WTC11 (cell line): ENCODE measurements at regions not wholly inside any gene's neighbourhood (a gene's known extent, or its start where the extent isn't known, plus 50 kb on each side); places are given as distances from the start of the nearest gene placed in this dataset.

Source experiments
- ATAC-seq: fragments of 200-7000 bp; cut with Tn5 transposase; 2 replicates; pipeline ENCODE4 v1.10.0; 2021; ENCODE audit warnings: mild to moderate bottlenecking, moderate library complexity
- CTCF ChIA-PET: fragments of 300-600 bp; sonication (Branson Sonifier 250); formaldehyde crosslinking; loops from one replicate; lab custom pipeline; 2021; ENCODE audit warnings: antibody characterized with exemption; lab: Charles Lee
- POLR2A ChIA-PET: fragments of 350-600 bp; sonication (Branson Sonifier 250); formaldehyde crosslinking; loops from one replicate; lab custom pipeline; 2021; ENCODE audit warnings: antibody characterized with exemption; lab: Charles Lee
- DNase-seq: peaks from one replicate; pipeline ENCODE4 v3.0.0; 2021; ENCODE audit warnings: low spot score
- H3K27ac Mint-ChIP-seq: 2 replicates; pipeline ENCODE4 v1.8.0; 2021; ENCODE audit warnings: mixed read lengths
- H3K27me3 Mint-ChIP-seq: 2 replicates; pipeline ENCODE4 v1.8.0; 2021; ENCODE audit warnings: low read depth, mild to moderate bottlenecking, moderate library complexity, mixed read lengths
- H3K36me3 Mint-ChIP-seq: 2 replicates; pipeline ENCODE4 v1.8.0; 2021; ENCODE audit warnings: mixed read lengths
- H3K4me1 Mint-ChIP-seq: 2 replicates; pipeline ENCODE4 v1.8.0; 2022; ENCODE audit warnings: mixed read lengths
- H3K4me3 Mint-ChIP-seq: 2 replicates; pipeline ENCODE4 v1.8.0; 2021; ENCODE audit warnings: mild to moderate bottlenecking, moderate library complexity, mixed read lengths
- H3K9me3 Mint-ChIP-seq: 2 replicates; pipeline ENCODE4 v1.8.0; 2021; ENCODE audit warnings: mixed read lengths
- ATF1 ChIP-seq: sonication (generic); formaldehyde crosslinking; IDR thresholded peaks from 2 replicates; pipeline ENCODE4 v1.8.1; 2023; ENCODE audit warnings: mild to moderate bottlenecking, moderate library complexity, missing genetic modification reagents
- ATF2 ChIP-seq: sonication (generic); formaldehyde crosslinking; IDR thresholded peaks from 2 replicates; pipeline ENCODE4 v1.8.1; 2022; ENCODE audit warnings: low read depth, missing genetic modification reagents, borderline replicate concordance
- ATF6 ChIP-seq: sonication (generic); formaldehyde crosslinking; IDR thresholded peaks from 2 replicates; pipeline ENCODE4 v1.8.1; 2023; ENCODE audit warnings: mild to moderate bottlenecking, missing genetic modification reagents
- CREM ChIP-seq: sonication (generic); formaldehyde crosslinking; IDR thresholded peaks from 2 replicates; pipeline ENCODE4 v1.8.1; 2022; ENCODE audit warnings: mild to moderate bottlenecking, missing genetic modification reagents, moderate library complexity
- CTCF ChIP-seq: fragments of 200-600 bp; IDR thresholded peaks from 2 replicates; pipeline ENCODE4 v1.8.0; 2022; ENCODE audit warnings: antibody characterized with exemption
- E2F1 ChIP-seq: sonication (generic); formaldehyde crosslinking; IDR thresholded peaks from 2 replicates; pipeline ENCODE4 v1.8.0; 2022; ENCODE audit warnings: mild to moderate bottlenecking, missing genetic modification reagents
- ESRRA ChIP-seq: sonication (generic); formaldehyde crosslinking; IDR thresholded peaks from 2 replicates; pipeline ENCODE4 v1.8.1; 2022; ENCODE audit warnings: mild to moderate bottlenecking, missing genetic modification reagents, borderline replicate concordance
- GABPB1 ChIP-seq: sonication (generic); formaldehyde crosslinking; IDR thresholded peaks from 2 replicates; pipeline ENCODE4 v1.8.1; 2023; ENCODE audit warnings: mild to moderate bottlenecking, missing genetic modification reagents
- GTF2I ChIP-seq: fragments of 250-450 bp; sonication (Bioruptor Pico); conservative IDR thresholded peaks from 2 replicates; pipeline ENCODE4 v1.4.0; 2021; ENCODE audit warnings: mild to moderate bottlenecking
- HMGXB4 ChIP-seq: sonication (generic); formaldehyde crosslinking; IDR thresholded peaks from 2 replicates; pipeline ENCODE4 v1.8.1; 2023; ENCODE audit warnings: mild to moderate bottlenecking, moderate library complexity, missing genetic modification reagents
- KAT7 ChIP-seq: sonication (generic); formaldehyde crosslinking; IDR thresholded peaks from 2 replicates; pipeline ENCODE4 v1.8.1; 2023; ENCODE audit warnings: missing genetic modification reagents, mild to moderate bottlenecking, borderline replicate concordance
- MLX ChIP-seq: sonication (generic); formaldehyde crosslinking; IDR thresholded peaks from 2 replicates; pipeline ENCODE4 v1.8.1; 2023; ENCODE audit warnings: mild to moderate bottlenecking, missing genetic modification reagents, moderate library complexity
- NFE2L1 ChIP-seq: sonication (generic); formaldehyde crosslinking; IDR thresholded peaks from 2 replicates; pipeline ENCODE4 v1.8.1; 2023; ENCODE audit warnings: missing genetic modification reagents
- RELA ChIP-seq: sonication (generic); formaldehyde crosslinking; IDR thresholded peaks from 2 replicates; pipeline ENCODE4 v1.8.1; 2022; ENCODE audit warnings: missing genetic modification reagents, mild to moderate bottlenecking, borderline replicate concordance
- RORB ChIP-seq: fragments of 250-450 bp; sonication (Bioruptor Pico); IDR thresholded peaks from 2 replicates; pipeline ENCODE4 v1.9.0; 2021; ENCODE audit warnings: mild to moderate bottlenecking
- ZBTB43 ChIP-seq: sonication (generic); formaldehyde crosslinking; IDR thresholded peaks from 2 replicates; pipeline ENCODE4 v1.8.1; 2023; ENCODE audit warnings: mild to moderate bottlenecking, missing genetic modification reagents
- ZNF138 ChIP-seq: sonication (generic); formaldehyde crosslinking; conservative IDR thresholded peaks from 2 replicates; pipeline ENCODE4 v1.8.1; 2022; ENCODE audit warnings: mild to moderate bottlenecking, moderate library complexity, missing genetic modification reagents
- ZNF425 ChIP-seq: fragments of 250-450 bp; sonication (Bioruptor Pico); conservative IDR thresholded peaks from 2 replicates; pipeline ENCODE4 v1.9.0; 2021; ENCODE audit warnings: mild to moderate bottlenecking
- ZNF671 ChIP-seq: fragments of 250-450 bp; sonication (Bioruptor Pico); IDR thresholded peaks from 2 replicates; pipeline ENCODE4 v1.8.0; 2021; ENCODE audit warnings: mild to moderate bottlenecking

GRCh38 chr2:37839991-37840390, 85.1 kb upstream of the RMDN2 start (continued):
- no peak for TF ChIP-seq HMGXB4 (CRISPR knock-in tag)
- no peak for TF ChIP-seq MLX (CRISPR knock-in tag)
- TF ChIP-seq NFE2L1 (CRISPR knock-in tag), result no peak
- TF ChIP-seq ATF6 (CRISPR knock-in tag), result no peak
- TF ChIP-seq RORB (CRISPR knock-in tag), result no peak
- no peak for TF ChIP-seq GTF2I (CRISPR knock-in tag)
- no peak for TF ChIP-seq E2F1 (CRISPR knock-in tag)
- no peak for TF ChIP-seq ZNF425
- no peak for TF ChIP-seq CTCF
- no peak for TF ChIP-seq CREM (CRISPR knock-in tag)

GRCh38 chr2:37842732-37843440, 82.2 kb upstream of the RMDN2 start:
- ChIA-PET CTCF (interaction anchor here (1.2 to 1.7 kb wide), 3 partner anchors 10 to 428 kb away, joined by 4 to 8 read pairs (median 8); no protein-coding TSS in a partner anchor), POLR2A (no interaction called here)
- ATAC-seq (no peak), DNase-seq (no peak)
- Mint-ChIP-seq H3K4me1 (peaks cover 27% of the 10 kb centered on the region), H3K9me3 (peaks cover 10% of the 10 kb centered on the region), H3K4me3 (no peak overlapping the region), H3K36me3 (no peaks in the 10 kb centered on the region), H3K27me3 (no peaks in the 10 kb centered on the region; the same call in 1 of the 2 replicates), H3K27ac (no peak overlapping the region; the same call in 1 of the 2 replicates)
- TF ChIP-seq ZNF138 (CRISPR knock-in tag) (no peak), ZNF671 (CRISPR knock-in tag) (no peak), GABPB1 (CRISPR knock-in tag) (no peak), ATF2 (no peak), RELA (no peak), CREM (CRISPR knock-in tag) (no peak), KAT7 (CRISPR knock-in tag) (no peak), ZBTB43 (CRISPR knock-in tag) (no peak), ATF1 (CRISPR knock-in tag) (no peak), ESRRA (CRISPR knock-in tag) (no peak)
